HuH-7.5 (cell line): ENCODE measurements at regions not wholly inside any gene's neighbourhood (a gene's known extent, or its start where the extent isn't known, plus 50 kb on each side); places are given as distances from the start of the nearest gene placed in this dataset.

Experiments
- DNase-seq: peaks from one replicate; pipeline ENCODE4 v3.0.0; 2011; ENCODE audit warnings: low spot score

DNA sequence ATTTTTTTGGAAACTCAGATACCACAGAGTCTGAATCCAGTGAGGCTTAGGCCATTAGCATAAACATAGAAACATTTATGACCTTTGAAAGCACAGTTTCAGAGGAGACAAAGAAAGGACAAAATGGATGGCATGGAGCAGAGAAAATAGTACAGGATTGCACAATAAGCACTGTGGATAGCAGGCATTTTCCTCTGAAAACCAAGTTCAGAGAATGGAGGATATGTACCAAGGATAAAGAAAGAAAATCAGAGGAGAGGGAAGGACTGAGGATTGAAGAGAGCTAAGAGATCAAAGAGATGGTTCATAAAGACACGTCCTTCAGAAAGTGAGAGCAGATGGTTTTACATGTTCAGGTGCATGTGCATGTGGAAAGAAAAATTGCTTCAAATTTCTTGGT lies 707.2 kb upstream of the CELF2 start:
- DNase-seq, result no peak

DNA sequence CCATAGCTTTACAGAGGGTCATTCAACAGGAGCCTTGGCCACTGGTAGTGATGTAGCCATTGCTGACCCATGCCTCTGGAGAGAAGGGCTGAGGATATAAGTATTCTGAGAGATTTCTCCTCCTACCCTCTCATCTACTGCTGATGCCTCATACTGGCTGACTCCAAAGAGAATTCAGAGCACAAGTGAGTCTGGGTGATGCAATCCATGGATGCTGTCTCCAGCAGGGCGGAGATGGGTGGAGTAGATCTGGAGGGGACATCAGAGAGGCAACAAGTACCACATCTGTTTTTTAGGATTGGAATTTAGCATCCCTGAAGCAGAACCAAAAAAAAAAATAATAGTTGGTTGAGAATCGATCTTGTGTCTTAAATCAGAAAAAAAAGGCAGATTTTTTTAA lies 705.7 kb upstream of the CELF2 start:
- no peak for DNase-seq

GRCh38 chr10:10313149-10313835 lies 704.4 kb upstream of the CELF2 start:
- no peak for DNase-seq

DNA sequence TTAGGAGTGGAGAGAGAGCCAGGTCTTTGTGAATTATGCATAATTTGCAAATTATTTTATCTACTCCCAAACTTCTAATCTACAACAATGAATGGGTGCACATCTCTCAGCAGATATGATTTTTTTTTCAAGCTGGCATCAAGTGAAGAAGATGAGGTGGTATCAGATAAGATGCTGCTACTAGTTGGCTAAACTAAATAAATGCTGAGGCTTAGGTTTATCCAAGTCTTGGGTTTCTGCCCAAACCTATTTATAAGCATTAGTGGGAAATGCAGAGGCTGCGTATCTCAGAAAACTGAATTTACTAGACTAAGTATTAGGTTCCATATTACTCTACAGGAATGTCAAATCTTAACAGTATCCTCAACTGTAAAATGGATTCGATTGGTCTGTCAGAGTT lies 703.0 kb upstream of the CELF2 start:
- DNase-seq, result no peak

- DNase-seq, result no peak
These were observed 701.7 kb upstream of the CELF2 start for GRCh38 chr10:10315989-10316388.

GRCh38 chr10:10317151-10317550 lies 700.5 kb upstream of the CELF2 start:
- no peak for DNase-seq

DNA sequence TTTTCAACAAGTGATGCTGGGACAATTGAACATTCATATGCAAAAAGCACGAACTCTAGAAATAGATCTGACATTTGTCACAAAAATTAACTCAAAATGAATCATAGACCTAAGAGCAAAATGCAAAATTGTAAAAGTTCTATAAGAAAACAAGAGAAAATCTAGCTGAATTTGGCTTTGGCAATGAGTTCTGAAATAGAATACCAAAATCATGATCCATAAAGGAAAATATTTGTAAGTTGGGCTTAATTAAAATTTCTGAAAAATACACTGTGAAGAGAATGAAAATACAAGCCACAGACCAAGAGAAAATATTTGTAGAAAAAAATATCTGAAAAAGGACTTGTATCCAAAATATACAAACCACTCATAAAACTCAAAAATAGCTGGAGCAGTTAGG lies 698.8 kb upstream of the CELF2 start:
- DNase-seq, result no peak

- DNase-seq, result no peak
These were observed 696.7 kb upstream of the CELF2 start for GRCh38 chr10:10320956-10321355.

- DNase-seq, result no peak
These were observed 691.6 kb upstream of the CELF2 start for GRCh38 chr10:10326116-10326515.

GRCh38 chr10:10327934-10328333 lies 689.7 kb upstream of the CELF2 start:
- no peak for DNase-seq

- DNase-seq, result no peak
These were observed 687.3 kb upstream of the CELF2 start for GRCh38 chr10:10330418-10330817.

DNA sequence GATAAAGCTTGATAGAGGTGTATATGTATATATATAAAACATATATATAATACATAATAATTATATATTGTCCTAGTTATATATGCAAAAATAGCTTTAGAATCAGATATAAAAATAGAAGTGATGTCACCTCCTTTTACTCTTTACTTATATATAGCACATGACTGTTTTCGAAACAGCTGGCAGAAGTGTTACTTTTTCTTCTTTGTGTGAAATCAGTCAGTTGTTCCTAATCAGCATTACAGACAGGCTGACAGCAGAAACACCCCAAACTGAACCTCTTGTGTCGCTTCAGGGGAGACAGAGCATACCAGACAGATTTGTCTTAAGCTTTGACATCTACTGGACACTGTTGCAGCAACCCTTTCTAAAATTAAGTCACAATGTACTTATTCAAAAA lies 684.9 kb upstream of the CELF2 start:
- no peak for DNase-seq

GRCh38 chr10:10333622-10334021 lies 684.0 kb upstream of the CELF2 start:
- DNase-seq, result no peak

DNA sequence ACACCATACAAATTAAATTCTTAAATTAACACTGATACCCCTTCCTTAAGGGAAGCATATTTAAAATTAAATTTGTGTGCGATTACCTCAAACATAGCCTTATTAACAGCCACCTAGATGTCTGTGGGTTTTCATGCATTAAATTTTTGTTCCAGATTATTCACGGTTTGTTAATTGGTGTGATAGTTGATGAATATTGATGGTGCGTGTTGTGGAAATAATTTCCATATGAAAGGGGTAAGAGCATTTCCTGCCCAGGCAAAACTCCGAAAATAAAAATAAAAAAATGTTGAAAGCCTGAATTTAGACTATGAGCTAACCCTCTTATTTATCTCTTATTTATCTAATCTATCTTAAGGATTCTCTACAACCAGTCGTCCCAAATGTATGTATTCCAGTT lies 679.3 kb upstream of the CELF2 start:
- no peak for DNase-seq

GRCh38 chr10:10346390-10347150 lies 671.1 kb upstream of the CELF2 start:
- no peak for DNase-seq

- no peak for DNase-seq
These were observed 667.6 kb upstream of the CELF2 start for GRCh38 chr10:10350050-10350449.

DNA sequence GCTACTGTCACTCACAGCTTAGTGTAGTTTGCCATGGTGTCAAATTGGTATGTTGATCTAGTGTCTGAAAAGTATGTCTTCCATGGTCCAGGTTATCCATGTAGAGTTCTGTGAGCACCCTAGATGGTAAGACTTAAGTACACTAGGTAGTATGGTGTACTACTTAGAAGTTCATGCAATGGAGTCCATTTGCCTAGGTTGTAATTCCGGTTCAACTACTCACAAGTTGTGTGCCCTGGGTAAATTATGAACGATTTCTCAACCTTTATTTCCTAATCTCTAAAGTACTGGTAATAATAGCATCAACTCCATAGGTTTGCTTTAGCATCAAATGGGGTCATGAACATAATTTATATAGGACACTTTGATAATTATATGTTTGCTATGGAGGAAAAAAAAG lies 666.2 kb upstream of the CELF2 start:
- no peak for DNase-seq

- no peak for DNase-seq
These were observed 664.3 kb upstream of the CELF2 start for GRCh38 chr10:10353326-10353868.

DNA sequence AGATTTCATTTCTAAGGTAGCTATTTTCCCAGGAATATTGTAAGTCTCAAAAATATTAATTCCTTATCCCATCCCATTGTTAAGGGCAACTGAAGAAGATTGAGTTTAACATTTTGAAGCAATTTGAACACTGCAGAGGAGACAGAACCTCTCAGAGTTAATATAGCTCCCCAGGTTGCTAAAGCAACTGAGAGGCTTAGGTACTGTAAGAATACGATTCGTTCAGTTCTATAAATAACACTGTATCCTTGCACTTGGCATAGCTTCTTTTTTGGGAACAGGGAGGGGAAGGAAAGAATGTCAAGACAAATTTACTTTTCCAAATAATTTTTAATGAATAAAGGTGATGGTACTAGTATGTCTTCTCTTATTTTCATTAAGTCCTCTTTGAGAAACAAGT lies 658.4 kb upstream of the CELF2 start:
- no peak for DNase-seq

DNA sequence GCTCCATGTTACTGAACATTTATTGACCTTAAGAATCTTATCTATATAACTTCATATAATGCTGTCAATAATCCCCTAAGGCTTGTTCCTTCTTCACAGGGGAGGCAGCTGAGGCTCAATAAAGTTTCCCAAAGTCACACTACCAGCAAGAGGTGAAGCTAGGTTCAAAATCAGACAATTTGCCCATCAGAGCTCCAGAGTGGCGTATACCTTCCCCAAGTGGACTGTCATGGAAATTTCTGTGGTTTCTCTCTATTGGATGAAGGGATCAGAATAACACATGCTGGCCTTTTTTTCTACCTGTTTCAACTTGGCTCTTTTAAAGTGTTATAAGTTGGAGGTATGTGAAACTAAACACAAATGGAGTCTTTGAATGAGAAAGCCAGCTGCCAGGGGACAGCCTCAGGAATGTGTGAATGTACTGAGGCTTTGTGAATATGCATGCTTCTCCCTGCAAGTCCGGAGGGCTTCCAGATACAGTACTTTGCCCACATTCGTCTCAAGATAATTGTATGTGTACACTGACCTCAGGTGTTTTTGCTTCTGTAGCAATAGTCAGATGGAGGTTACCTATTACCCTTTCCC lies 656.3 kb upstream of the CELF2 start:
- no peak for DNase-seq

GRCh38 chr10:10362800-10363199 lies 654.9 kb upstream of the CELF2 start:
- DNase-seq, result no peak

GRCh38 chr10:10363217-10363616 lies 654.5 kb upstream of the CELF2 start:
- no peak for DNase-seq

DNA sequence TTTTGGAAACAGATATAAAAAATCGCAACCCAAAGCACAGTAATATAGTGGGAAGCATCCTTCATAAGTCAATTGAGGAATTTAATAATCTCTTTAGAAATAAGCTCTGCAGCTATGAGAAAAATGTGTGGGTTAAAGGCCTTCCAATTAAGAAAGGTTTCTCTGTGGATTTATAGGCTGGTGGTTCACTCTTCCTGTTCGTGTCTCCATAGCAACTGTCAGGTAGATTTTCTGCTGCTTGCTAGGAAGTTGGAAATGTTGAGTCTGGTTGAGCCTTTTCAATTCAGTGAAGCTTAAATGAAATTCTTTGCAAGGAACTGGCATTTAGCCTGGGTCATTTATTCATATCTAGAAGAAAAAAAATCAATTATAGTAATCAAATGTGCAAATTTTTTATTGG lies 652.8 kb upstream of the CELF2 start:
- DNase-seq, result no peak
